Spleen (tissue), 7 donors: ENCODE measurements at regions not wholly inside any gene's neighbourhood (a gene's known extent, or its start where the extent isn't known, plus 50 kb on each side); places are given as distances from the start of the nearest gene placed in this dataset.

Experiments used
- POLR2A ChIP-seq, 3 donors: fragments of 450-650 bp; IDR thresholded peaks; one replicate each; pipeline ENCODE4 v1.5.1; 2017; ENCODE audit warnings: antibody characterized with exemption in 3 of 3, mild to moderate bottlenecking in 1 of 3
- POLR2AphosphoS5 ChIP-seq, 3 donors: sonication (generic); formaldehyde crosslinking; IDR thresholded peaks; one replicate each; pipeline ENCODE4 v1.5.1; 2017; ENCODE audit warnings: antibody characterized with exemption in 3 of 3
- TF ChIP-seq, protein P1 (sequence below), 11 experiments: fragments of 200-600 bp in 7 of 11; fragments of 450-650 bp in 4 of 11; sonication (generic) in 4 of 11; IDR thresholded peaks in 8 of 11; conservative IDR thresholded peaks in 3 of 11; 1 replicate in 7 of 11; 2 replicates in 4 of 11; pipeline versions ENCODE4 v1.4.0 to v1.8.0; 2016 to 2021; ENCODE audit warnings: antibody characterized with exemption in 11 of 11, inconsistent platforms in 4 of 11, mild to moderate bottlenecking in 1 of 11
- donor health status: DM: no; HTN: no; CAD: no; lungs with moderate emphysema.
- donor health status: DM: no; HTN: no; CAD: no.
- donor health status: DM: no; HTN: no; CAD: no.

DNA sequence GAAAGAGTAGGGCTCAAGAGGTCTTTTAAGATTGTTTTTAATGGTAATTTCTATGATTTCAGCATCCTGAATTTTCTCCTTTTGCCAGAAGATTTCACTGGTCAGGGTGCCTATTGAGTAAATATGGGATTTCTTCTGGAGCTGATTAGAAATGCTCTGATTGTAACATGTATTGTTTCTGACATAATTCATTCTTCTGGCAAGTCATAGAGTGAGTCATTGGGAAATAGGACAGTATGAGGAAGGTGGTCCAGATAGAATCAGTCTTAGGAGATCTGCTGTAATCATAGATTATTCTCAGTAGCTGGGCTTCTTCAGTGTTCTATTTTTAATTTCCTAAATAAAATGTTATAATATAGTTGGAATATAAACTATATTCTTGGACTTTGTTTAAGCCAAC lies 182.0 kb upstream of the NAV3 start:
- TF ChIP-seq, protein P1, sequence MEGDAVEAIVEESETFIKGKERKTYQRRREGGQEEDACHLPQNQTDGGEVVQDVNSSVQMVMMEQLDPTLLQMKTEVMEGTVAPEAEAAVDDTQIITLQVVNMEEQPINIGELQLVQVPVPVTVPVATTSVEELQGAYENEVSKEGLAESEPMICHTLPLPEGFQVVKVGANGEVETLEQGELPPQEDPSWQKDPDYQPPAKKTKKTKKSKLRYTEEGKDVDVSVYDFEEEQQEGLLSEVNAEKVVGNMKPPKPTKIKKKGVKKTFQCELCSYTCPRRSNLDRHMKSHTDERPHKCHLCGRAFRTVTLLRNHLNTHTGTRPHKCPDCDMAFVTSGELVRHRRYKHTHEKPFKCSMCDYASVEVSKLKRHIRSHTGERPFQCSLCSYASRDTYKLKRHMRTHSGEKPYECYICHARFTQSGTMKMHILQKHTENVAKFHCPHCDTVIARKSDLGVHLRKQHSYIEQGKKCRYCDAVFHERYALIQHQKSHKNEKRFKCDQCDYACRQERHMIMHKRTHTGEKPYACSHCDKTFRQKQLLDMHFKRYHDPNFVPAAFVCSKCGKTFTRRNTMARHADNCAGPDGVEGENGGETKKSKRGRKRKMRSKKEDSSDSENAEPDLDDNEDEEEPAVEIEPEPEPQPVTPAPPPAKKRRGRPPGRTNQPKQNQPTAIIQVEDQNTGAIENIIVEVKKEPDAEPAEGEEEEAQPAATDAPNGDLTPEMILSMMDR (IDR thresholded peaks at IDR 0.05 in 8 of 11, conservative IDR thresholded peaks at IDR 0.05 in 3 of 11), result no peak
- TF ChIP-seq POLR2AphosphoS5 (IDR thresholded peaks at IDR 0.05) (no peak), POLR2A (IDR thresholded peaks at IDR 0.05) (no peak)
